GM18505 (cell line): ENCODE measurements at regions not wholly inside any gene's neighbourhood (a gene's known extent, or its start where the extent isn't known, plus 50 kb on each side); places are given as distances from the start of the nearest gene placed in this dataset.
"Not testable (repeated sequence)": the region's sequence is repeated elsewhere in the genome, so short reads cannot be mapped to it uniquely, and the experiment has no call there.

Source experiments
- ATAC-seq: cut with Tn5 transposase; IDR thresholded peaks from one replicate; pipeline ENCODE4 v1.9.1; 2021; ENCODE audit not compliant: unreplicated experiment
- POLR2A ChIP-seq: IDR thresholded peaks from 4 replicates; pipeline ENCODE4 v1.6.1; 2011; ENCODE audit warnings: borderline replicate concordance; ENCODE audit not compliant: insufficient read depth, insufficient read length; ENCODE audit errors: extremely low read depth

GRCh38 chr2:199556527-199557285 lies 99.0 kb upstream of the SATB2 start:
- ATAC-seq: no peak
- no peak for TF ChIP-seq POLR2A

GRCh38 chr2:199554026-199554425 lies 96.3 kb upstream of the SATB2 start:
- ATAC-seq: no peak
- no peak for TF ChIP-seq POLR2A

- no peak for ATAC-seq
- TF ChIP-seq POLR2A: no peak
These were observed 94.4 kb upstream of the SATB2 start for GRCh38 chr2:199552141-199552540.

- ATAC-seq: no peak
- TF ChIP-seq POLR2A: no peak
These were observed 86.0 kb upstream of the SATB2 start for GRCh38 chr2:199543606-199544172.

GRCh38 chr2:199535445-199536177 lies 77.9 kb upstream of the SATB2 start:
- ATAC-seq: no peak
- no peak for TF ChIP-seq POLR2A

- not testable (repeated sequence) for ATAC-seq
These were observed 76.1 kb upstream of the SATB2 start for GRCh38 chr2:199533873-199534272.

GRCh38 chr2:199527071-199527470 lies 69.3 kb upstream of the SATB2 start:
- no peak for TF ChIP-seq POLR2A
- ATAC-seq: no peak

GRCh38 chr2:199524689-199525574 lies 67.2 kb upstream of the SATB2 start:
- no peak for TF ChIP-seq POLR2A
- no peak for ATAC-seq

- peak; percentile 91 for ATAC-seq
These were observed 51.7 kb upstream of the SATB2 start for GRCh38 chr2:199509403-199509802.

More at GRCh38 chr2:199509403-199509802, 51.7 kb upstream of the SATB2 start:
- no peak for TF ChIP-seq POLR2A
